GM12878 (cell line): ENCODE measurements at regions not wholly inside any gene's neighbourhood (a gene's known extent, or its start where the extent isn't known, plus 50 kb on each side); places are given as distances from the start of the nearest gene placed in this dataset.
"Not testable (repeated sequence)": the region's sequence is repeated elsewhere in the genome, so short reads cannot be mapped to it uniquely, and the experiment has no call there.

Experiments
- ATAC-seq: fragments of 200-7000 bp; cut with Tn5 transposase; 3 replicates; pipeline ENCODE4 v1.9.1; 2020; ENCODE audit warnings: mild to moderate bottlenecking, moderate library complexity
- BruUV-seq: library from RNA; stranded (reverse); fragments of 400-500 nt; replicated peaks from 2 replicates; lab custom pipeline; 2021; lab: Mats Ljungman, UMichigan
- CTCF ChIA-PET: fragments of 300-600 bp; sonication (Branson Sonifier 250); formaldehyde crosslinking; extraction: SDS; loops from one replicate; lab custom pipeline; 2021; ENCODE audit warnings: inconsistent platforms; lab: Yijun Ruan, JAX
- POLR2A ChIA-PET: fragments of 350-600 bp; formaldehyde crosslinking; extraction: SDS; loops from one replicate; lab custom pipeline; 2021; ENCODE audit warnings: inconsistent platforms; lab: Charles Lee
- RAD21 ChIA-PET: fragments of 300-600 bp; sonication (Branson Sonifier 250); formaldehyde crosslinking; loops from one replicate; lab custom pipeline; 2023; ENCODE audit warnings: antibody characterized with exemption; ENCODE audit not compliant: unreplicated experiment; lab: Charles Lee
- SMC1A ChIA-PET: fragments of 300-600 bp; sonication (Branson Sonifier 250); formaldehyde crosslinking; loops from one replicate; lab custom pipeline; 2023; ENCODE audit not compliant: unreplicated experiment, uncharacterized antibody; lab: Charles Lee
- DNase-seq: peaks from one replicate; pipeline ENCODE4 v3.0.0-alpha.2; 2011; ENCODE audit warnings: low read depth, low spot score
- FAIRE-seq: peaks from 3 replicates; lab custom pipeline; 2011; peaks lifted over from hg19 to GRCh38; lab: Jason Lieb, UNC
- H2AFZ ChIP-seq: 2 replicates; pipeline ENCODE4 v1.6.0; 2011; ENCODE audit warnings: low read depth, low read length, control low read depth; ENCODE audit not compliant: control insufficient read depth
- H3K27ac ChIP-seq: 2 replicates; pipeline ENCODE4 v1.5.1; 2011; ENCODE audit warnings: control low read depth; ENCODE audit not compliant: control insufficient read depth, insufficient read depth
- H3K27me3 ChIP-seq, 2 experiments: replicated peaks in 1 of 2; 2 replicates each; pipeline versions ENCODE4 v1.6.0 to v1.6.1; 2011; ENCODE audit warnings: low read length in 1 of 2; ENCODE audit not compliant: control insufficient read depth in 2 of 2, insufficient read depth in 2 of 2
- H3K36me3 ChIP-seq, 2 experiments: 2 replicates each; pipeline ENCODE4 v1.5.1; 2011; ENCODE audit warnings: low read length in 1 of 2; ENCODE audit not compliant: control insufficient read depth in 2 of 2, insufficient read depth in 2 of 2
- H3K4me1 ChIP-seq: 2 replicates; pipeline ENCODE4 v1.6.1; 2011; ENCODE audit warnings: mild to moderate bottlenecking, low read length, moderate library complexity, mixed read lengths; ENCODE audit not compliant: control insufficient read depth, insufficient read depth
- H3K4me2 ChIP-seq: 2 replicates; pipeline ENCODE4 v1.6.0; 2011; ENCODE audit warnings: control low read depth; ENCODE audit not compliant: control insufficient read depth, insufficient read depth
- H3K4me3 ChIP-seq: fragments of 200-600 bp; sonication (generic); 2 replicates; pipeline ENCODE4 v1.5.1; 2016
- H3K79me2 ChIP-seq: 2 replicates; pipeline ENCODE4 v1.6.0; 2011; ENCODE audit warnings: low read length; ENCODE audit not compliant: control insufficient read depth, insufficient read depth
- H3K9ac ChIP-seq: 2 replicates; pipeline ENCODE4 v1.8.0; 2011; ENCODE audit warnings: low read length, control low read depth, mixed read lengths; ENCODE audit not compliant: control insufficient read depth, insufficient read depth
- H3K9me3 ChIP-seq: replicated peaks from 3 replicates; pipeline ENCODE4 v1.5.1; 2011; ENCODE audit warnings: mild to moderate bottlenecking, low read length; ENCODE audit not compliant: control insufficient read depth, insufficient read depth
- H4K20me1 ChIP-seq: 2 replicates; pipeline ENCODE4 v1.6.0; 2011; ENCODE audit not compliant: control insufficient read depth, insufficient read depth
- BCL11A ChIP-seq: IDR thresholded peaks from 2 replicates; pipeline ENCODE4 v1.6.1; 2011; ENCODE audit warnings: low read depth, low read length
- CTCF ChIP-seq, 3 experiments: IDR thresholded peaks in 2 of 3; conservative IDR thresholded peaks in 1 of 3; 2 replicates each; pipeline ENCODE4 v1.5.1; 2011; ENCODE audit warnings: low read depth in 3 of 3, low read length in 3 of 3, mild to moderate bottlenecking in 3 of 3, control low read depth in 2 of 3, moderate library complexity in 2 of 3, inconsistent platforms in 1 of 3, mixed read lengths in 1 of 3; ENCODE audit not compliant: control insufficient read depth in 2 of 3, insufficient read depth in 1 of 3; ENCODE audit errors: extremely low read depth in 1 of 3
- EZH2 ChIP-seq: IDR thresholded peaks from 2 replicates; pipeline ENCODE4 v1.6.1; 2012; ENCODE audit warnings: low read depth, mild to moderate bottlenecking, control low read depth, inconsistent platforms, low read length, borderline replicate concordance; ENCODE audit not compliant: control insufficient read depth
- NR2C2 ChIP-seq: IDR thresholded peaks from 2 replicates; pipeline ENCODE4 v1.6.1; 2011; ENCODE audit warnings: borderline replicate concordance, low read depth; ENCODE audit not compliant: control insufficient read depth, insufficient read length
- PBX3 ChIP-seq: IDR thresholded peaks from 2 replicates; pipeline ENCODE4 v1.6.1; 2011; ENCODE audit warnings: mild to moderate bottlenecking, low read depth, low read length, moderate library complexity; ENCODE audit not compliant: insufficient replicate concordance
- RELB ChIP-seq: fragments of 450-650 bp; IDR thresholded peaks from 2 replicates; pipeline ENCODE4 v1.6.1; 2017; ENCODE audit warnings: low read depth, mild to moderate bottlenecking, moderate library complexity
- REST ChIP-seq: IDR thresholded peaks from 2 replicates; pipeline ENCODE4 v1.6.1; 2012; ENCODE audit warnings: mild to moderate bottlenecking, low read depth, low read length
- ZNF274 ChIP-seq: IDR thresholded peaks from one replicate; pipeline ENCODE4 v1.8.0; 2011; ENCODE audit not compliant: insufficient read length, insufficient read depth
- ZNF384 ChIP-seq: IDR thresholded peaks from 2 replicates; pipeline ENCODE4 v1.6.1; 2012; ENCODE audit warnings: low read depth, mild to moderate bottlenecking, low read length, improper control_type of control experiment, borderline replicate concordance
- WGBS: methylation state at CpG from one replicate; pipeline ENCODE4 v1.1.6; 2016; ENCODE audit warnings: low lambda C conversion rate; ENCODE audit not compliant: insufficient replicate concordance, insufficient coverage; ENCODE audit errors: missing lambda C conversion rate; 5-methylcytosine and 5-hydroxymethylcytosine counted together
- in situ Hi-C: fragments of 300-500 bp; cut with MboI; formaldehyde crosslinking; loops from 9 replicates; pipeline ENCODE4 v1.14.3; 2018; ENCODE audit warnings: mixed read lengths
- intact Hi-C: fragments of 100-400 bp; cut with micrococcal nuclease; formaldehyde crosslinking; loops from one replicate; pipeline ENCODE4 v1.14.2; 2022; ENCODE audit not compliant: unreplicated experiment

GRCh38 chr2:15823459-15824396 lies 116.6 kb upstream of the MYCN start (continued):
- TF ChIP-seq CTCF (IDR thresholded peaks at IDR 0.05 in 2 of 3, conservative IDR thresholded peaks at IDR 0.05 in 1 of 3; ENCODE audit: control insufficient read depth in 2 of 3, extremely low read depth in 1 of 3, insufficient read depth in 1 of 3, low read depth in 3 of 3, low read length in 3 of 3): no peak
- TF ChIP-seq EZH2: no peak
- no peak for TF ChIP-seq RELB
- no peak for TF ChIP-seq ZNF274
- TF ChIP-seq PBX3: no peak
- no peak for TF ChIP-seq REST
- TF ChIP-seq NR2C2: no peak
- TF ChIP-seq ZNF384: no peak
- TF ChIP-seq BCL11A: no peak

- H3K36me3 ChIP-seq, DNase-seq, H3K9me3 ChIP-seq, in situ Hi-C loops, intact Hi-C loops, H3K27me3 ChIP-seq, RAD21 ChIA-PET, H3K4me3 ChIP-seq, H3K27ac ChIP-seq, SMC1A ChIA-PET, H3K4me1 ChIP-seq, ATAC-seq, H4K20me1 ChIP-seq, H3K9ac ChIP-seq, FAIRE-seq, H2AFZ ChIP-seq, POLR2A ChIA-PET, BruUV-seq, H3K79me2 ChIP-seq, H3K4me2 ChIP-seq: not testable (repeated sequence)
- 25% methylated on average over 7 of the region's 7 CpGs for WGBS
- CTCF ChIA-PET: interaction anchor here (0.5 kb wide), 1 partner anchor 32 kb away, joined by 3 read pairs; no protein-coding TSS in a partner anchor
These were observed 115.9 kb upstream of the MYCN start for GRCh38 chr2:15824467-15824866.
